Fibroblast of skin of right quadriceps (primary cell): ENCODE measurements at regions not wholly inside any gene's neighbourhood (a gene's known extent, or its start where the extent isn't known, plus 50 kb on each side); places are given as distances from the start of the nearest gene placed in this dataset.

Experiments used
- DNase-seq: peaks from one replicate; pipeline ENCODE4 v3.0.0-alpha.2; 2013

DNA sequence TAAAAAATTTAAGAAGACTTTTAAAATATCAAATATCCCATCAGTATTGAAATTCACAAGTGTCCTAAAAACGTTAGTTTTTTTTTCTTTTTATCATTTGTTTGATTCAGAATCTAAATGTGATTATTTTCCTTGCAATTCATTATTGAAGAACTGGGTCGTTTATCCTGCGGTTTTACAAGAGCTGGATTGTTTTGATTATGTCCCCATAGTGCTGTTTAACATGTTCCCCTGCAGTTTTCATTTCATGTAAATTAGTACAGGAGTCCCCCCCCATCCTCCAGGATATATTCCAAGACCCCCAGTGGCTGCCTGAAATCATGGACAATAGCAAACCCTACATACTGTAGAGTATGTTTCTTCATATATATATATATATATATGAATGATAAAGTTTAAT is 105.7 kb downstream of the KCTD15 start:
- DNase-seq = no peak

DNA sequence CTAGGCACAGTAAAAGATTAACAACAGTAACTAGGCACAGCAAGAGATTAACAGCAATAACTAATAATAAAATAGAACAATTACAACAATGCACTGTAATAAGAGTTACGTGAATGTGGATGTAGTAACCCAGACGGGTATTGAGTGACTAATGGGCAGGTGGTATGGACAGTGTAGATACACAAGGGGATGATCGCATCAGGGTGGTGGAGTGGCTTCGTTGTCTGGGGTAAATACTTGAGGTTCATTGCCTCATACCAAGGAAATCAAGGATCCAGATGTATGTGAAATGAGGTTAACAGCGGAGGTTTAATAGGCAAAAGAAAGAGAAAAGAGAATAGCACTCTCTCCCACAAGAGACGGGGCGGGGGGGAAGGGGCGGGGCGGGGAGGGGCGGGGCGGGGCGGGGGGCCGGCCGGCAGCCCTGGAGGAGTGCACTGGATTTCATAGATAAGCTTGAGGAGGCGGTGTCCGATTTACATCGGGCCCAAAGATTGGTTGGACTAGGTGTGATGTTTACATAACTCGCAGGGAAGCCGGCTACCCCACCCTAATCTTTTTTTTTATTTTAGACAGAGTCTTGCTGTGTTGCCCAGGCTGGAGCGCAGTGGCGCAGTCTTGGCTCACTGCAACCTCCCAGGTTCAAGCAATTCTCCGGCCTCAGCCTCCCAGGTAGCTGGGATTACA is 106.3 kb downstream of the KCTD15 start:
- DNase-seq = no peak

GRCh38 chr19:33903489-33903850 is 106.8 kb downstream of the KCTD15 start:
- no peak for DNase-seq

DNA sequence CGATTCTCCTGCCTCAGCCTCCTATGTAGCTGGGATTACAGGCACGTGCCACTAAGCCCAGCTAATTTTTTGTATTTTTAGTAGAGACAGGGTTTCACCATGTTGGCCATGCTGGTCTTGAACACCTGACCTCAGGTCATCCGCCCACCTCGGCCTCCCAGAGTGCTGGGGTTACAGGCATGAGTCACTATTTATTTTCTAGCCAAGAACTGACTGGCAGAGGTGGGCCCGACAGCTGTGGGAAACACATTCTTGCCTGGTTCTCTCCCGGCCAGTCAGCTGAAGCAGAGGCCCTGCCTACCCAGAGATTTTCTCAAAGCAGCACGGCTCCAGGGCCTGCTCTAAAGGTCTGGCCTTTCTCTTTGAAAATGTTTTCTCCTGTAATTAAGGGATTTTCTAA is 108.0 kb downstream of the KCTD15 start:
- DNase-seq = no peak

DNA sequence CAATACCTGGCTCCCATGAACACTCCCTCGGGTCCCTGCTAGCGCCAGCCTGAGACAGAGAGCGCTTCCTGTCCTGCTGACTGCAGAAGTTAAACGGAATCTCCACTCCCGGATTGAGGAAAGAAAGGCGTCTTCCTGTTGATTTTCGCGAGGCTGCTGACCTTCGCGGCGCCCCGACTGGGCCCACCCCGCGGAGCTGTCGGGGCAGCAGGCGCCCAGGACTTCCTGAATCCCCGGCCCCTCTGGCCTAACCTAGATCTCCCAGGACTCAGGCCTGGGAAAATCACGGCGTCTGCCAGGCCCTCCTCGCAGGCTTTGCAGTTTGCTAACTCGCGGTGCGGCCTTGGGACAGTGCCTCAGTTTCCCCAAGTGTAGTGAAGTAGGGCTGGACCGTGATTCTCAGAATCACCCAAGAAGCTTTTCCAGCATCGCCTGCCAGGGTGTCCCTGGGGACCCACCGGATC is 108.8 kb downstream of the KCTD15 start:
- no peak for DNase-seq

DNA sequence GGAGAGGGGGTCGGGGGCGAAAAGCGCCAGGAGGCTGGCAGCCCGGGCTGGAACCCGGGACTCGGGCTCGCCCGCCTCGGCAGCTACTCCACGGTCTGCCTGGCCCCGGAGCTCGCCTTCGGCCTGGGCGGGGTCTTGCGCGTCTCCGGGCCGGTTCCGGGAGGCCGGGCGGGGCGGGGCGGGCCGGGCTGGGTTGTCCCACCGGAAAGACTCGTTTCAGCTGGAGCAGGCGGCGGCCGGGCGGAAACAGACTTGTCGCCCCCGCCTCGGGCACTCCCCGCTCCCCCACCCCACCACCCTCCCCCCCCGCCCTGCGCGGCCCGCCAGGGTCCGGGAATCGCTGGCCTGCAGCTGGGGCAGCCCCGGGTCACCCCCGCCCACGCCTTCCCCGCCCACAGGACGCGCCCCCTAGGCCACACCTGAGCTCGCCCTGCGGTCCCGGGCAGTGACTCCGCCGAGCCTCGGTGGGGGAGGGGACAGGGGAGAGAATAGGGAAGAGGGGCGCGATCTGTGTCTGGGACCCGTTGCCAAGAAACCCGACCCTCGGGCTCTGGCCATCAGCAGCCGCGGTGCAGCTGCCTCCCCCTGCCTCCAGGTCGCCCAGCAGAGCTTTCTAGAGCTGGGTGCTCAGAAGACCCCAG is 109.4 kb downstream of the KCTD15 start:
- DNase-seq = no peak

- peak; percentile 19 for DNase-seq
These were observed 110.1 kb downstream of the KCTD15 start for GRCh38 chr19:33906578-33907335.

DNA sequence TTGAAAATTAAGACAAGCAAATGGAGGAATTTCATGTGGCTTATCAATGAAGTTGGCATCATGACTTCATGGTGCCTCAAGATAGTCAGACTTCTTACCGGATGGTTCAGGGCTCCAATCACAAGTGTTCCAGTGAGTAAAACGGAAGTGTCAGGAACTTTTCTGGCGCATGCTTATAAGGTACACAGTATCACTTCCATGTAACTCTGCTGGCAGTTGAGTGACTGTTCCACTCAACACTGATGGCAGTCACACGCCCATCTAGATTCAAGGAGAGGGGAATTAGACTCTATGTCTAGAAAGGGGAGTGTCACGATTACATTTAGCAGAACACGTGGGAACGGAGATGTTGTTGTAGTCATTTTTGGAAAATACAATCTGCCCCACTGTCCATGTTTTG is 114.3 kb downstream of the KCTD15 start:
- no peak for DNase-seq

DNA sequence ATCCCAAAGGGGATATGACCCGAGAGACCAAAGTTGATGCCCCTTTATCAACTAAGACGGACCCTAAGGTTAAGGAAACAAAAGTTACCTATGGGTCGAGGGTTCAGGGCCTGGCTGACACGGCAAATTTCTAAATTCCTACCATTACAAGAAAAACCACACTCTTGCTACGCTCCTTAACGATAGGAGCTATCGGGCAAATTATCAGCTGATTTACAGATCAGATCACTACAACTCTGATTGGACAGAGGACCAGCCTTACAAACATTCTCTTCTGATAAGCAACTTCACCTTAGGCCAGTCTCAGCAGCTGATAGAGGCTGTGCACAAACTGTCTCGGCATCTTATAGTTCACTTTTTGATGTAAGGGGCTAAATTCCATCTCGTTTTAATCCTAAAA is 117.9 kb downstream of the KCTD15 start:
- no peak for DNase-seq

- no peak for DNase-seq
These were observed 120.1 kb downstream of the KCTD15 start for GRCh38 chr19:33916792-33917191.

DNA sequence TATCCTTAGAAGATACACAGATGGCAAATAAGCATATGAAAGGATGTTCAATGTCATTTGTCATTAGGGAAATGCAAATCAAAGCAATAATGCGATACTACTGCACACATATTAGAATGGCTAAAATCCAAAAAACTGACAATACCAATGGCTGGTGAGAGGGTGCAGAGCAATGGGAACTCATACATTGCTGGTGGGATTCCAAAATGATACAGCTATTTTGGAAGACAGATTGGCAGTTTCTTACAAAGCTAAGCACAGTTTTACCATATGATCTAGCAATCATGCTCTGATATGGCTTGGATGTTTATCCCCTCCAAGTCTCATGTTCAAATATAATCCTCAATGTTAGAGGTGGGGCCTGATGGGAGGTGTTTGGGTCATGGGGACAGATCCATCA is 122.6 kb downstream of the KCTD15 start:
- no peak for DNase-seq

DNA sequence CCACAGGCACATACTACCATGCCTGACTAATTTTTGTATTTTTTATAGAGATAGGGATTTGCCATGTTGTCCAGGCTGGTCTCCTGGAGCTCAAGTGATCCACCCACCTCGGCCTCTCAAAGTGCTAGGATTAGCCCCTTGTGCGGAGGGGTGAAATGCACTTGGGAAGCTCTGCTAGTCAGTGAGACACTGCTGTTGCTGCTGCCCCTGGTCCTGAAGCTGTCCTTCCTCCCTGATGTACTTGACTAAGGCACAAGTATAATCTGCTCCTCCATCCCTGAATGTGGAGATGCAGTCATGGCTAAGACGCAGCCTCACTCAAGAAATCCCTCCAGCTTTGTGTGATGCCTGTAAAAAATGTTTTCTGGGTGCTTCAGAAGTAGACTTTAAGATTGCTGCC is 124.5 kb downstream of the KCTD15 start:
- DNase-seq = no peak

DNA sequence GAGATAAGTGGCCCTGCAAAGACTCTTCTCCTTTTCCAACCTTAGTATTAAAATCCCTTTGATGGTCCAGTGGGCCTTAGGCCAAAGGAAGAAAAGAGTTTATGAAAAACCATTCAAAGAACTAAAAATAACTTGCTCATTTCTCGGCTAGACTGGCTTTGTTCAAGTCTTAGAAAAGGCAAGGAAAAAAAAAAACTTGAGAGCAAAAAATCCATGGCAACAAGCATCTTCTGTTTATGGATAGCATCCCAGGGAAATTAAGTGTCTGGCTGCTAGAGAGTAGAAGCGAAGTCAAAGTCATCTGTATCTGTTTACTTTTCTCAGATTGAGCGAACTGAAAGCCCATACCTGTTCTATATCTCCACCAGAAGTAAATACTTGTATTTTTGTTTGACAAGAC is 129.6 kb downstream of the KCTD15 start:
- DNase-seq = no peak

DNA sequence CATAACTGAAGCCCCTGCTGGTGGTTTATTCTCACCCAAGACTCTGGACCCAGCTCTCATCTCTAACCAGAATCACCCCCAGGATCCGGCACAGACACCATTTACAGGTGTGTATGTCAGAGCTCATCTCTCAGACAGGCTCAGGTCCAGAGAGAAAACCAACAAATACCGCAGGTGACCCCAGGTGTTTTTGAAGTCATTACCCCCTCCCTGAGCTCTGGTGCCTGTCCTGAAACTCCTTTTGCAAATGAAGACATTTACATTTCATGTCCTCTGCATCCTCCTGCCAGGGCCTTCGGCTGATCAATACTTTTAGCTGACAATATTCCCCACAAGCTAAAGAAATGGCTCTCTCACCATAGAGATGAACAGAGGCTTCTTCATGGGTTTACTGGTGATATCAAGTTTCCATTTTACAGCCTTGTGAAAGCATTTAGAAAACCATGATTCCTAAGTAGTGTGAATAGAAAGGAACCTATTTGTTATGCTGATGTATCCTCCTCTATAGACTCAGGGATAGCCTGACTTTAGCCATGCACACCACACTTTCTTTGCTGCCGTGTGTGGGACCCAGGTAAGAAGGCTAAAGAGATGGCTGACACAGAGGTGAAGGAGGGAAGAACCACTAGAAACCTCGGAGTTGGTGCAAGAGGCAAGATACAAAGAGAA is 131.3 kb downstream of the KCTD15 start:
- no peak for DNase-seq

DNA sequence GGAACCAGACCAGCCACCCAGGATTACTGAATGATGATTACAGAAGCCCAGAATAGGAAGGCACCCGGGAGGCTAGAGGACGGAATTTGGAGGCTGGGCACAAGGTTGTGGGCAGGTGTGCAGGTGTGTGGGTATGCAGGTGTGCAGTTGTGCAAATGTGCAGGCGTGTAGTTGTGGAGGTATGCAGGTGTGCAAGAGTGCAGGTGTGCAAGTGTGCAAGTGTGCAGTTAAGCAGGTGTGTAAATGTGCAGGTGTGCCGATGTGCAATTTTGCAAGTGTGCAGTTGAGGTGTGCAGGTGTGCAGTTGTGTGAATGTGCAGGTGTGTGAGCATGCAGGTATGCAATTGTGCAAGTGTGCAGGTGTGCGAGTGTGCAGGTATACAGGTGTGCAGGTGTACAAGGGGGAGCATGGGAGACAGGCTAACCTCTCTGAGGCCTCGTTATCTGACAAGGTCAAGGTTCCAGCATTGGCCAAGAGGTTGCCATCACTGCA is 131.8 kb downstream of the KCTD15 start:
- DNase-seq = no peak

DNA sequence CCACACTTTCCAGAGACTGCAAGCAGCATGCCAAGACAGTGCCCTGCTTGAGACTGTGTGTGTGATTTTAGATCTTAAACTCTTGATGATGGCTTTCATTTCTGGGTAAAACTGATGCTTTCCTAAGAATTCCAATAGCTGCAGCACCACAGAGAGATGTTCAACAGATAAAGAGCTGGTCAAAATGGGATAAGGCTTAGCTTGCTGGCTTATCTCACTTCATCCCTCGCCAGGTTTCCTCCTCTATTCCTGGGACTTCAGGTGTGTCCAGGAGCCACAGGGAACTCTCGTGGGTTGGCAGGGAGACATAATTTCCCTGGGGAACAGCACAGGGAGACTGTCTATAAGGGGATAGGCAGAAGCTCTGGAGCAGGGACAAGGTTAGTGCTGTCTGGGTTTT is 137.3 kb downstream of the KCTD15 start:
- no peak for DNase-seq

DNA sequence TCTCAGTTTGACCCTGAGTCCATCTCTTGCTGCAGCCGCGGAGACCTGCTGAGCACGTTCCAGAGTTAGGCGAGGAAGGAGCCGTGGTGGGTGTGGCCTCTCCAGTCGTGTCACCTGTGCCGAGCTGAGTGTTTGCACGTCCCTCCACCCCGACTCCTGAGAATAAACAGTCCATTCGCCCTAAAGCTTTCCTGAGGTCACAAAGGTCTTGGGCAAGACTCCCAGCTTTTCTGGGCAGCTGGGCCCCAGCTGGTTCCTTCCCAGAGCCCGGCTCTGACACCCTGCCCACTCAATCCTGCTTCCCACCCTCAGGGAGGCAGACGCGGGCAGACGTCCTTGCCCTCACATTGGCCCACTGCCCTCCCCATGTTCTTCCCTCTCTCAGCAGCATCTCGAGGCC is 142.2 kb downstream of the KCTD15 start:
- no peak for DNase-seq

DNA sequence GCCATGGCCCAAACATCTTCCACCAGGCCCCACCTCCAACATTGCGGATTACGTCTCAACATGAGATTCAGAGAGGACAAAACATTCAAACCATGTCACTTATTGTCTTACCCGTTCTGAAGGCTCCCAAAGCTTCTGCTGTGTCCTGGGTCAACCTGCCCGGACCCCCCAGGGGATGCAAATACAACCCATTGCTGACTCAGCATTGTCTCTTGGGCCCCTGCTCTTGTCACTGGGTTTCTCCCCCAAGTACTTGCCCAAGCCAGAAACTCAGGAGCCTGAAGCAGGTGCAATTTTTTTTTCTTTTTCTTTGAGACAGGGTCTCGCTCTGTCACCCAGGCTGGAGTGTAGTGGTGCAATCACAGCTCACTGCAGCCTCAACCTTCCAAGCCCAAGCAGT is 144.5 kb downstream of the KCTD15 start:
- DNase-seq = no peak

GRCh38 chr19:33946535-33947264 is 150.0 kb downstream of the KCTD15 start:
- no peak for DNase-seq

GRCh38 chr19:33947265-33947964 is 150.7 kb downstream of the KCTD15 start:
- DNase-seq = no peak

- DNase-seq = no peak
These were observed 152.1 kb downstream of the KCTD15 start for GRCh38 chr19:33948651-33949335.
